HEK293 (cell line): ENCODE measurements at regions not wholly inside any gene's neighbourhood (a gene's known extent, or its start where the extent isn't known, plus 50 kb on each side); places are given as distances from the start of the nearest gene placed in this dataset.

Experiments used
- CTCF ChIA-PET: fragments of 350-600 bp; formaldehyde crosslinking; extraction: SDS; loops from one replicate; lab custom pipeline; 2021; ENCODE audit warnings: antibody characterized with exemption; lab: Yijun Ruan, JAX
- POLR2A ChIA-PET: fragments of 300-600 bp; formaldehyde crosslinking; extraction: SDS; loops from one replicate; lab custom pipeline; 2020; ENCODE audit warnings: antibody characterized with exemption, inconsistent platforms; lab: Yijun Ruan, JAX
- H3K27ac ChIP-seq: fragments of 200-500 bp; sonication (Bioruptor generic); 2 replicates; pipeline ENCODE4 v1.5.1; 2014; ENCODE audit warnings: low read depth, low read length, control low read depth, inconsistent platforms; ENCODE audit errors: extremely low read depth
- H3K36me3 ChIP-seq, 2 experiments: fragments of 200-500 bp in 1 of 2; sonication (Bioruptor generic) in 1 of 2; 1 replicate in 1 of 2; 2 replicates in 1 of 2; pipeline ENCODE4 v1.5.1; 2014 to 2017; ENCODE audit warnings: inconsistent platforms in 2 of 2, low read length in 2 of 2; ENCODE audit not compliant: control insufficient read depth in 2 of 2, insufficient read depth in 1 of 2
- H3K4me1 ChIP-seq: fragments of 200-500 bp; sonication (Bioruptor generic); 2 replicates; pipeline ENCODE4 v1.5.1; 2014; ENCODE audit warnings: mild to moderate bottlenecking, low read length, inconsistent platforms; ENCODE audit not compliant: control insufficient read depth, insufficient read depth
- H3K4me3 ChIP-seq: 2 replicates; pipeline ENCODE4 v1.5.1; 2011; ENCODE audit warnings: low read depth, mild to moderate bottlenecking, control low read depth, low read length, moderate library complexity
- H3K9me3 ChIP-seq: fragments of 200-500 bp; sonication (Bioruptor generic); 2 replicates; pipeline ENCODE4 v1.5.1; 2014; ENCODE audit warnings: low read depth, low read length, inconsistent platforms; ENCODE audit not compliant: control insufficient read depth, insufficient read depth
- BCL11A ChIP-seq: fragments of 450-650 bp; formaldehyde crosslinking; IDR thresholded peaks from 2 replicates; pipeline ENCODE4 v1.5.1; 2016; ENCODE audit warnings: low read depth, missing biosample characterization, missing genetic modification characterization
- BCL6B ChIP-seq: fragments of 450-650 bp; formaldehyde crosslinking; IDR thresholded peaks from 2 replicates; pipeline ENCODE4 v1.5.1; 2017; ENCODE audit warnings: missing biosample characterization, missing genetic modification characterization
- EGR2 ChIP-seq: fragments of 450-650 bp; formaldehyde crosslinking; IDR thresholded peaks from 2 replicates; pipeline ENCODE4 v1.5.1; 2016; ENCODE audit warnings: low read depth, missing biosample characterization, missing genetic modification characterization
- MYNN ChIP-seq: fragments of 450-650 bp; formaldehyde crosslinking; IDR thresholded peaks from 2 replicates; pipeline ENCODE4 v1.5.1; 2016; ENCODE audit warnings: missing biosample characterization, missing genetic modification characterization, borderline replicate concordance
- REPIN1 ChIP-seq: fragments of 450-650 bp; formaldehyde crosslinking; IDR thresholded peaks from 2 replicates; pipeline ENCODE4 v1.5.1; 2017; ENCODE audit warnings: missing biosample characterization, missing genetic modification characterization, low read depth
- SCRT2 ChIP-seq: fragments of 450-650 bp; formaldehyde crosslinking; IDR thresholded peaks from 2 replicates; pipeline ENCODE4 v1.5.1; 2016; ENCODE audit warnings: missing biosample characterization, missing genetic modification characterization
- SP3 ChIP-seq: fragments of 450-650 bp; formaldehyde crosslinking; IDR thresholded peaks from 2 replicates; pipeline ENCODE4 v1.5.1; 2016; ENCODE audit warnings: missing biosample characterization, missing genetic modification characterization
- ZBTB10 ChIP-seq: fragments of 450-650 bp; formaldehyde crosslinking; IDR thresholded peaks from 2 replicates; pipeline ENCODE4 v1.5.1; 2016; ENCODE audit warnings: missing biosample characterization, missing genetic modification characterization
- ZBTB6 ChIP-seq: fragments of 450-650 bp; formaldehyde crosslinking; IDR thresholded peaks from 2 replicates; pipeline ENCODE4 v1.5.1; 2017; ENCODE audit warnings: missing biosample characterization, missing genetic modification characterization
- ZBTB8A ChIP-seq: fragments of 450-650 bp; formaldehyde crosslinking; IDR thresholded peaks from 2 replicates; pipeline ENCODE4 v1.5.1; 2016; ENCODE audit warnings: missing biosample characterization, missing genetic modification characterization
- ZFP41 ChIP-seq: fragments of 450-650 bp; formaldehyde crosslinking; IDR thresholded peaks from 2 replicates; pipeline ENCODE4 v1.5.1; 2016; ENCODE audit warnings: missing biosample characterization, missing genetic modification characterization, borderline replicate concordance
- ZNF114 ChIP-seq: fragments of 450-650 bp; formaldehyde crosslinking; IDR thresholded peaks from 2 replicates; pipeline ENCODE4 v1.5.0; 2017; ENCODE audit warnings: missing biosample characterization, missing genetic modification characterization
- ZNF121 ChIP-seq: fragments of 450-650 bp; formaldehyde crosslinking; IDR thresholded peaks from 2 replicates; pipeline ENCODE4 v1.5.1; 2016; ENCODE audit warnings: missing biosample characterization, missing genetic modification characterization
- ZNF146 ChIP-seq: fragments of 450-650 bp; formaldehyde crosslinking; IDR thresholded peaks from 2 replicates; pipeline ENCODE4 v1.5.1; 2016; ENCODE audit warnings: missing biosample characterization, missing genetic modification characterization
- ZNF155 ChIP-seq: fragments of 450-650 bp; formaldehyde crosslinking; IDR thresholded peaks from 2 replicates; pipeline ENCODE4 v1.5.1; 2016; ENCODE audit warnings: missing biosample characterization, missing genetic modification characterization
- ZNF184 ChIP-seq: fragments of 450-650 bp; IDR thresholded peaks from 2 replicates; pipeline ENCODE4 v1.5.1; 2018; ENCODE audit warnings: missing biosample characterization, mild to moderate bottlenecking, missing genetic modification characterization
- ZNF211 ChIP-seq: fragments of 450-650 bp; formaldehyde crosslinking; IDR thresholded peaks from 2 replicates; pipeline ENCODE4 v1.5.1; 2016; ENCODE audit warnings: low read depth, missing biosample characterization, missing genetic modification characterization
- ZNF23 ChIP-seq: fragments of 450-650 bp; formaldehyde crosslinking; IDR thresholded peaks from 2 replicates; pipeline ENCODE4 v1.5.1; 2016; ENCODE audit warnings: missing biosample characterization, missing genetic modification characterization, borderline replicate concordance
- ZNF239 ChIP-seq: fragments of 450-650 bp; formaldehyde crosslinking; IDR thresholded peaks from 2 replicates; pipeline ENCODE4 v1.5.1; 2016; ENCODE audit warnings: missing biosample characterization, missing genetic modification characterization
- ZNF274 ChIP-seq, 2 experiments: fragments of 200-500 bp in 1 of 2; fragments of 450-650 bp in 1 of 2; sonication (Bioruptor generic) in 1 of 2; formaldehyde crosslinking in 1 of 2; IDR thresholded peaks; 2 replicates each; pipeline versions ENCODE4 v1.5.1 to v1.6.1; 2014 to 2016; ENCODE audit warnings: borderline replicate concordance in 1 of 2, inconsistent platforms in 1 of 2, low read length in 1 of 2, missing biosample characterization in 1 of 2, missing genetic modification characterization in 1 of 2
- ZNF292 ChIP-seq: fragments of 450-650 bp; formaldehyde crosslinking; IDR thresholded peaks from 2 replicates; pipeline ENCODE4 v1.5.1; 2016; ENCODE audit warnings: low read depth, missing biosample characterization, missing genetic modification characterization, borderline replicate concordance
- ZNF433 ChIP-seq: fragments of 450-650 bp; formaldehyde crosslinking; IDR thresholded peaks from 2 replicates; pipeline ENCODE4 v1.5.1; 2016; ENCODE audit warnings: missing biosample characterization, missing genetic modification characterization, low read depth
- ZNF473 ChIP-seq: fragments of 450-650 bp; formaldehyde crosslinking; IDR thresholded peaks from 2 replicates; pipeline ENCODE4 v1.5.1; 2017; ENCODE audit warnings: missing biosample characterization, missing genetic modification characterization
- ZNF48 ChIP-seq: fragments of 450-650 bp; formaldehyde crosslinking; IDR thresholded peaks from 2 replicates; pipeline ENCODE4 v1.5.1; 2016; ENCODE audit warnings: missing biosample characterization, missing genetic modification characterization
- ZNF529 ChIP-seq: fragments of 450-650 bp; formaldehyde crosslinking; IDR thresholded peaks from 2 replicates; pipeline ENCODE4 v1.5.1; 2017; ENCODE audit warnings: missing genetic modification characterization, missing biosample characterization; ENCODE audit not compliant: insufficient replicate concordance
- ZNF558 ChIP-seq: fragments of 450-650 bp; formaldehyde crosslinking; IDR thresholded peaks from 2 replicates; pipeline ENCODE4 v1.5.1; 2016; ENCODE audit warnings: missing biosample characterization, missing genetic modification characterization
- ZNF571 ChIP-seq: fragments of 450-650 bp; formaldehyde crosslinking; IDR thresholded peaks from 2 replicates; pipeline ENCODE4 v1.5.0; 2017; ENCODE audit warnings: missing biosample characterization, missing genetic modification characterization
- ZNF580 ChIP-seq: fragments of 450-650 bp; formaldehyde crosslinking; IDR thresholded peaks from 2 replicates; pipeline ENCODE4 v1.5.1; 2016; ENCODE audit warnings: missing biosample characterization, missing genetic modification characterization
- ZNF621 ChIP-seq: fragments of 450-650 bp; formaldehyde crosslinking; IDR thresholded peaks from 2 replicates; pipeline ENCODE4 v1.5.1; 2017; ENCODE audit warnings: missing biosample characterization, missing genetic modification characterization
- ZNF664 ChIP-seq: fragments of 450-650 bp; formaldehyde crosslinking; IDR thresholded peaks from 2 replicates; pipeline ENCODE4 v1.5.1; 2016; ENCODE audit warnings: missing biosample characterization, missing genetic modification characterization
- ZNF701 ChIP-seq: fragments of 450-650 bp; formaldehyde crosslinking; IDR thresholded peaks from 2 replicates; pipeline ENCODE4 v1.5.1; 2016; ENCODE audit warnings: missing biosample characterization, missing genetic modification characterization
- ZNF785 ChIP-seq: fragments of 450-650 bp; formaldehyde crosslinking; IDR thresholded peaks from 2 replicates; pipeline ENCODE4 v1.5.1; 2016; ENCODE audit warnings: missing biosample characterization, missing genetic modification characterization
- ZNF791 ChIP-seq: fragments of 450-650 bp; formaldehyde crosslinking; IDR thresholded peaks from 2 replicates; pipeline ENCODE4 v1.5.1; 2016; ENCODE audit warnings: missing biosample characterization, missing genetic modification characterization

- CTCF ChIA-PET: no interaction called here
- POLR2A ChIA-PET: no interaction called here
- no peaks in the 10 kb centered on the region for H3K36me3 ChIP-seq
These were observed 188.9 kb downstream of the CMPK2 start for GRCh38 chr2:6676776-6677175.

GRCh38 chr2:6679471-6679870, 186.2 kb downstream of the CMPK2 start:
- no peaks in the 10 kb centered on the region for H3K4me1 ChIP-seq
- H3K9me3 ChIP-seq: no peaks in the 10 kb centered on the region
- POLR2A ChIA-PET: no interaction called here
- H3K27ac ChIP-seq: no peak overlapping the region
- TF ChIP-seq ZNF785 (no peak), ZNF473 (tag by site-specific recombination) (no peak), ZNF580 (tag by site-specific recombination) (no peak), REPIN1 (tag by site-specific recombination) (no peak), ZFP41 (tag by site-specific recombination) (no peak), ZBTB10 (tag by site-specific recombination) (no peak), ZNF121 (no peak), ZNF558 (tag by site-specific recombination) (no peak), ZNF529 (tag by site-specific recombination) (no peak), ZNF23 (tag by site-specific recombination) (no peak), ZBTB6 (tag by site-specific recombination) (no peak), ZNF701 (tag by site-specific recombination) (no peak), BCL11A (tag by site-specific recombination) (no peak), EGR2 (no peak), ZNF239 (tag by site-specific recombination) (no peak), SP3 (tag by site-specific recombination) (no peak), BCL6B (tag by site-specific recombination) (no peak), ZNF791 (tag by site-specific recombination) (no peak)
- TF ChIP-seq, all 188 proteins: peak for 0
- CTCF ChIA-PET: no interaction called here
- H3K36me3 ChIP-seq: no peaks in the 10 kb centered on the region
- H3K4me3 ChIP-seq: no peak overlapping the region

More at GRCh38 chr2:6676776-6677175, 188.9 kb downstream of the CMPK2 start:
- Histone ChIP-seq H3K27ac (no peak overlapping the region), H3K4me1 (no peaks in the 10 kb centered on the region), H3K4me3 (no peak overlapping the region), H3K9me3 (no peaks in the 10 kb centered on the region)
- TF ChIP-seq SCRT2 (tag by site-specific recombination) (no peak), ZNF274 (IDR thresholded peaks at IDR 0.05; ENCODE audit: low read length) (no peak), ZNF274 (tag by site-specific recombination; IDR thresholded peaks at IDR 0.05; ENCODE audit: borderline replicate concordance) (no peak), ZNF664 (tag by site-specific recombination) (no peak), ZBTB10 (tag by site-specific recombination) (no peak), ZNF114 (no peak), ZNF146 (no peak), ZNF155 (tag by site-specific recombination) (no peak), ZNF239 (tag by site-specific recombination) (no peak), MYNN (tag by site-specific recombination) (no peak), EGR2 (no peak), ZNF184 (tag by site-specific recombination) (no peak), ZNF621 (tag by site-specific recombination) (no peak), ZNF433 (tag by site-specific recombination) (no peak), ZNF571 (tag by site-specific recombination) (no peak), ZNF211 (tag by site-specific recombination) (no peak), ZBTB8A (no peak), ZNF48 (tag by site-specific recombination) (no peak), ZNF292 (tag by site-specific recombination) (no peak)
